Suprapubic skin (tissue), 4 donors: ENCODE measurements at regions not wholly inside any gene's neighbourhood (a gene's known extent, or its start where the extent isn't known, plus 50 kb on each side); places are given as distances from the start of the nearest gene placed in this dataset.

Experiments used
- DNase-seq, 2 donors: peaks; one replicate each; pipeline ENCODE4 v3.0.0-alpha.2; 2019; ENCODE audit warnings: low spot score in 2 of 2
- H3K27ac ChIP-seq: fragments of 200-600 bp; sonication (generic); one replicate; pipeline ENCODE4 v1.5.1; 2019
- H3K27me3 ChIP-seq: fragments of 200-600 bp; sonication (generic); one replicate; pipeline ENCODE4 v1.5.1; 2019
- H3K36me3 ChIP-seq: fragments of 200-600 bp; sonication (generic); one replicate; pipeline ENCODE4 v1.5.1; 2019
- H3K4me1 ChIP-seq: fragments of 200-600 bp; sonication (generic); one replicate; pipeline ENCODE4 v1.5.1; 2019
- H3K4me3 ChIP-seq: fragments of 200-600 bp; sonication (generic); one replicate; pipeline ENCODE4 v1.5.1; 2019; ENCODE audit warnings: mild to moderate bottlenecking
- H3K9me3 ChIP-seq: fragments of 200-600 bp; sonication (generic); one replicate; pipeline ENCODE4 v1.5.1; 2019
- CTCF ChIP-seq, 2 donors: fragments of 200-600 bp in 1 of 2; fragments of 450-650 bp in 1 of 2; sonication (generic) in 1 of 2; IDR thresholded peaks; one replicate each; pipeline ENCODE4 v1.5.1; 2016 to 2019; ENCODE audit warnings: antibody characterized with exemption in 2 of 2, mild to moderate bottlenecking in 1 of 2, moderate library complexity in 1 of 2
- EP300 ChIP-seq: sonication (generic); formaldehyde crosslinking; IDR thresholded peaks from one replicate; pipeline ENCODE4 v1.6.1; 2017; ENCODE audit warnings: antibody characterized with exemption
- POLR2A ChIP-seq, 2 donors: fragments of 450-650 bp; IDR thresholded peaks; one replicate each; pipeline ENCODE4 v1.6.1; 2017; ENCODE audit warnings: antibody characterized with exemption in 2 of 2, mild to moderate bottlenecking in 2 of 2, moderate library complexity in 2 of 2
- POLR2AphosphoS5 ChIP-seq, 3 donors: sonication (generic); formaldehyde crosslinking; IDR thresholded peaks; one replicate each; pipeline ENCODE4 v1.6.1; 2017; ENCODE audit warnings: antibody characterized with exemption in 3 of 3
- WGBS: methylation state at CpG from one replicate; pipeline ENCODE4 v1.1.5; 2018; 5-methylcytosine and 5-hydroxymethylcytosine counted together

- 96% methylated on average over 2 of the region's 2 CpGs for WGBS
- Histone ChIP-seq H3K27ac (no peak overlapping the region), H3K4me1 (no peaks in the 10 kb centered on the region), H3K27me3 (no peaks in the 10 kb centered on the region), H3K4me3 (no peak overlapping the region), H3K36me3 (no peaks in the 10 kb centered on the region), H3K9me3 (no peaks in the 10 kb centered on the region)
- no peak for DNase-seq
- TF ChIP-seq EP300, result no peak
- no peak for TF ChIP-seq POLR2A (IDR thresholded peaks at IDR 0.05)
- TF ChIP-seq POLR2AphosphoS5 (IDR thresholded peaks at IDR 0.05), result no peak
- no peak for TF ChIP-seq CTCF (IDR thresholded peaks at IDR 0.05)
Observed at GRCh38 chr6:48912503-48912902, 550.5 kb downstream of the MMUT start.

- Histone ChIP-seq H3K36me3 (no peaks in the 10 kb centered on the region), H3K27ac (no peak overlapping the region), H3K27me3 (no peaks in the 10 kb centered on the region), H3K9me3 (no peaks in the 10 kb centered on the region), H3K4me3 (no peak overlapping the region), H3K4me1 (no peaks in the 10 kb centered on the region)
- no peak for DNase-seq
- no peak for TF ChIP-seq POLR2A (IDR thresholded peaks at IDR 0.05)
- TF ChIP-seq POLR2AphosphoS5 (IDR thresholded peaks at IDR 0.05), result no peak
- TF ChIP-seq CTCF (IDR thresholded peaks at IDR 0.05), result no peak
- TF ChIP-seq EP300, result no peak
Observed at GRCh38 chr6:48904809-48905208, 558.2 kb downstream of the MMUT start.

GRCh38 chr6:48894469-48894868 is 568.6 kb downstream of the MMUT start:
- no peak for TF ChIP-seq EP300
- no peak for TF ChIP-seq POLR2AphosphoS5 (IDR thresholded peaks at IDR 0.05)
- no peak for TF ChIP-seq POLR2A (IDR thresholded peaks at IDR 0.05)
- TF ChIP-seq CTCF (IDR thresholded peaks at IDR 0.05), result no peak
- 84% methylated on average over 3 of the region's 3 CpGs for WGBS

GRCh38 chr6:48893048-48893447 is 570.0 kb downstream of the MMUT start:
- TF ChIP-seq EP300 (no peak), POLR2A (IDR thresholded peaks at IDR 0.05) (no peak), CTCF (IDR thresholded peaks at IDR 0.05) (no peak), POLR2AphosphoS5 (IDR thresholded peaks at IDR 0.05) (no peak)
- no peaks in the 10 kb centered on the region for H3K27me3 ChIP-seq
- WGBS, result 89% methylated on average over 1 of the region's 1 CpG
- H3K4me1 ChIP-seq, result no peaks in the 10 kb centered on the region
- H3K4me3 ChIP-seq, result no peak overlapping the region
- H3K36me3 ChIP-seq, result no peaks in the 10 kb centered on the region
- no peak overlapping the region for H3K27ac ChIP-seq
- DNase-seq, result no peak
- H3K9me3 ChIP-seq, result no peaks in the 10 kb centered on the region

More at GRCh38 chr6:48894469-48894868, 568.6 kb downstream of the MMUT start:
- no peak for DNase-seq
- no peak overlapping the region for H3K27ac ChIP-seq
- H3K4me1 ChIP-seq, result no peaks in the 10 kb centered on the region
- no peaks in the 10 kb centered on the region for H3K27me3 ChIP-seq
- no peaks in the 10 kb centered on the region for H3K36me3 ChIP-seq
- no peak overlapping the region for H3K4me3 ChIP-seq
- no peaks in the 10 kb centered on the region for H3K9me3 ChIP-seq

GRCh38 chr6:48891308-48891707 is 571.7 kb downstream of the MMUT start:
- Histone ChIP-seq H3K9me3 (no peaks in the 10 kb centered on the region), H3K27me3 (no peaks in the 10 kb centered on the region), H3K27ac (no peak overlapping the region), H3K36me3 (no peaks in the 10 kb centered on the region), H3K4me3 (no peak overlapping the region), H3K4me1 (no peaks in the 10 kb centered on the region)
- TF ChIP-seq EP300 (no peak), POLR2A (IDR thresholded peaks at IDR 0.05) (no peak), CTCF (IDR thresholded peaks at IDR 0.05) (no peak), POLR2AphosphoS5 (IDR thresholded peaks at IDR 0.05) (no peak)
- DNase-seq, result no peak
- 76% methylated on average over 3 of the region's 3 CpGs for WGBS
